ENCODE measurements at regions not wholly inside any gene's neighbourhood (a gene's known extent, or its start where the extent isn't known, plus 50 kb on each side); places are given as distances from the start of the nearest gene placed in this dataset.

DNA sequence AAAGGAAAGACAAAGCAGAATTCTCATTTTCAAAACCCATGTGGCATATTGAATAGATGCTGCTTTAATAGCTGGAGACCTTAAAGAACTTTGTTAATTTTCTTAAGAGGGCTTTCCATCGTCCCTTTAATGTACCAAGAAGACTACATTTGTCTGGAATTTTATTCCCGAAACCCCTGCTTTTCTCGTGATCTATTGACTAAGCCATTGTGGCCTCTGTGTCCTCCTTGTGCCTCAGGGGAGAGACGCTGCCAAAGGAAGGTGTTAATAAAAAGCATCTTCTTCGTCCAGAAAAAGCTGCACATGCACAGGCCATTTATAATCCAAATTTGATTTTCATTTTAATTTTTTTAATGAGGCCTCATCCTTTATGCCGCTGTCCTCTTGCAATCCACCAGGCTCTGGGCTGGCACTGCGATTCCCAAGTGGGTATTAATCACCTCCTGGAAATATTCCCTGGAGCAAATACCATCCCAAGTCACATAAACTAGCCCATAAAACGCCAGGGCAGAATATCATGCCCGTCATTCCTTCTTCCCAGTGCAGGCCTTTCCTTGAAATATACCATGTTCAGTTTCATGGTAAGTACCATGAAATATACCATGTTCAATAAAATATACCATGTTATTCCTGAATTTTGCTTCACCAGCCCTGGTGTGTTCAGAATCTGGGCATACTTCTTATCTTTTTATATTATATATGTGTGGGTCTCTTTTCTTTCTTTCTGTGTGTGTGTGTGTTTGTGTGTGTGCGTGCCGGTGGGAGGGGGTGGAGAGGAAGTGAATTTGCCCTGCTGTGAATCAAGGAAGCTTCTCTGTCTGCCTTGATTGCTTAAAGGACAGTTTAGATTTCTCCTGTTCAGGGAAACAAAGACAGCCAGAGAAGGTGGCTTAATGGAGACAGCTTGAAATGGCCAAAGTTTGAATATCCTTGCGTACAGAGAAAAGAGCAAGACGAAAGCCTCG is 147.6 kb downstream of the PHETA1 start:
- POLR2A ChIA-PET (ENCODE audit: low non-redundant PET): no interaction called here

DNA sequence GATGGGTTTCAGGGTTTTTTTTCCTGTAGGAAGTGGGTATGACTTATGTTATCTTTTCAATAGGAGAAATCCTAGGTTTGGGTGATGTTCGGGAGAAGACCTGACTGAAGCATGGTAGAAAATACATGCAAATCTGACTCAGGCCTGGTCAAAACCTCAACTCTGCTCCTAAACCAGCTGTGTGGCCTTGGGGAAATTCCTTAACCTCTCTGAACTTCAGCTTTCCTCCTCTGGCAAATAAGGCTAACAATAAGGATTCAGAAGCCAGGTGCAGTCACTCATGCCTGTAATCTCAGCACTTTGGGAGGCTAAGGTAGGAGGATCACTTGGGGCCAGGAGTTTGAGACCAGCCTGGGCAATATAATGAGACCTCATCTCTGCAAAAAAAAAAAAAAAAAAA is 148.5 kb downstream of the PHETA1 start:
- H3K27ac ChIP-seq: no peak overlapping the region
- POLR2A ChIA-PET (ENCODE audit: low non-redundant PET): no interaction called here
- TF ChIP-seq, protein P1, sequence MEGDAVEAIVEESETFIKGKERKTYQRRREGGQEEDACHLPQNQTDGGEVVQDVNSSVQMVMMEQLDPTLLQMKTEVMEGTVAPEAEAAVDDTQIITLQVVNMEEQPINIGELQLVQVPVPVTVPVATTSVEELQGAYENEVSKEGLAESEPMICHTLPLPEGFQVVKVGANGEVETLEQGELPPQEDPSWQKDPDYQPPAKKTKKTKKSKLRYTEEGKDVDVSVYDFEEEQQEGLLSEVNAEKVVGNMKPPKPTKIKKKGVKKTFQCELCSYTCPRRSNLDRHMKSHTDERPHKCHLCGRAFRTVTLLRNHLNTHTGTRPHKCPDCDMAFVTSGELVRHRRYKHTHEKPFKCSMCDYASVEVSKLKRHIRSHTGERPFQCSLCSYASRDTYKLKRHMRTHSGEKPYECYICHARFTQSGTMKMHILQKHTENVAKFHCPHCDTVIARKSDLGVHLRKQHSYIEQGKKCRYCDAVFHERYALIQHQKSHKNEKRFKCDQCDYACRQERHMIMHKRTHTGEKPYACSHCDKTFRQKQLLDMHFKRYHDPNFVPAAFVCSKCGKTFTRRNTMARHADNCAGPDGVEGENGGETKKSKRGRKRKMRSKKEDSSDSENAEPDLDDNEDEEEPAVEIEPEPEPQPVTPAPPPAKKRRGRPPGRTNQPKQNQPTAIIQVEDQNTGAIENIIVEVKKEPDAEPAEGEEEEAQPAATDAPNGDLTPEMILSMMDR (conservative IDR thresholded peaks at IDR 0.05; ENCODE audit: low read depth): no peak
- DNase-seq (ENCODE audit: low spot score): no peak
- CTCF ChIA-PET: interaction anchor here (0.6 to 1.6 kb wide), 2 partner anchors 20 to 193 kb away, joined by 3 to 6 read pairs; no protein-coding TSS in a partner anchor

More for the DNA sequence above, 147.6 kb downstream of the PHETA1 start:
- TF ChIP-seq, protein P1 (conservative IDR thresholded peaks at IDR 0.05; ENCODE audit: low read depth): no peak
- CTCF ChIA-PET: interaction anchor here (0.6 to 1.6 kb wide), 3 partner anchors 21 to 1738 kb away, joined by 3 to 6 read pairs (median 4); no protein-coding TSS in a partner anchor
- no peak for DNase-seq (ENCODE audit: low spot score)
- H3K27ac ChIP-seq: no peak overlapping the region

DNA sequence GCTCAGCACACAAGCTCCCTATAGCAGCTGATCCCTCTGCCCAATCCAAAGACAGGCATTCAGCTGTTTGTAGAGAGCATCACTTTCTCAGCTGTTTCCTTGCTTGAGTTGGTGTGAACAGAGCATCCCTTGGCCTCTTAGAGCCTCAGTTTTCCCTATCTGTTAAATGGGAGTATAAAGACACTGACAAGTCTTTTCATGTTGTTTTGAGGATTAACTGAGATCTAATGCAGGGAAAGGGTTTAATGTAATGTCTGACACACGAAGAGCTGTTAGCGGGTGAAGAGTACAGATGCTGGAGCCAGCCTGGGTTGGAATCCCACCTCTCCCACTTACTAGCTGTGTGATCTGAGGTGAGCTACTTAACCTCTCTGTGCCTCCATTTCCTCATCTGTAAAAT is 149.5 kb downstream of the PHETA1 start:
- ChIA-PET POLR2A (ENCODE audit: low non-redundant PET) (no interaction called here), CTCF (interaction anchor here (0.7 to 1.6 kb wide), 2 partner anchors 19 to 208 kb away, joined by 6 read pairs; no protein-coding TSS in a partner anchor)
- DNase-seq (ENCODE audit: low spot score): no peak
- H3K27ac ChIP-seq: no peak overlapping the region
- TF ChIP-seq, protein P1 (conservative IDR thresholded peaks at IDR 0.05; ENCODE audit: low read depth): no peak

DNA sequence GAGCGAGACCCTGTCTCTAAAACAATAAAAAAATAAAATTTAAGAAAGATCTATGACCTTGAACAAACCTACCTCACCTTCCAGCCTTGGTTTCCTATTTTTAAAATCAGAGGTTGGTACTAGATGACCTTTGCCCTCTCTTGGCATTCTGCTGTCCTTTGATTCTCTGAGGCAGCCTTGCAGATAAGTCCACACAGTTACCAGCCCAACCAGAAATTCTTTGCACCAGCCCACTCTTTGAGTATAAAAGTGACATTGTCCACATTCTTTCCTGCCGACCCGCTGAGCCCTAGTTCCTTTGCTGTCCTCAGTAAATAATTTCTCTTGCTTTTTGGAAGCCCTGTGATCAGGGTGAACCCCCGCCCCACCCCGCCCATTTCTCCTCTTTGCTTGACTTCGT is 150.4 kb downstream of the PHETA1 start:
- DNase-seq (ENCODE audit: low spot score): no peak
- TF ChIP-seq, protein P1 (conservative IDR thresholded peaks at IDR 0.05; ENCODE audit: low read depth): no peak
- ChIA-PET CTCF (no interaction called here), POLR2A (ENCODE audit: low non-redundant PET) (no interaction called here)
- H3K27ac ChIP-seq: no peak overlapping the region

DNA sequence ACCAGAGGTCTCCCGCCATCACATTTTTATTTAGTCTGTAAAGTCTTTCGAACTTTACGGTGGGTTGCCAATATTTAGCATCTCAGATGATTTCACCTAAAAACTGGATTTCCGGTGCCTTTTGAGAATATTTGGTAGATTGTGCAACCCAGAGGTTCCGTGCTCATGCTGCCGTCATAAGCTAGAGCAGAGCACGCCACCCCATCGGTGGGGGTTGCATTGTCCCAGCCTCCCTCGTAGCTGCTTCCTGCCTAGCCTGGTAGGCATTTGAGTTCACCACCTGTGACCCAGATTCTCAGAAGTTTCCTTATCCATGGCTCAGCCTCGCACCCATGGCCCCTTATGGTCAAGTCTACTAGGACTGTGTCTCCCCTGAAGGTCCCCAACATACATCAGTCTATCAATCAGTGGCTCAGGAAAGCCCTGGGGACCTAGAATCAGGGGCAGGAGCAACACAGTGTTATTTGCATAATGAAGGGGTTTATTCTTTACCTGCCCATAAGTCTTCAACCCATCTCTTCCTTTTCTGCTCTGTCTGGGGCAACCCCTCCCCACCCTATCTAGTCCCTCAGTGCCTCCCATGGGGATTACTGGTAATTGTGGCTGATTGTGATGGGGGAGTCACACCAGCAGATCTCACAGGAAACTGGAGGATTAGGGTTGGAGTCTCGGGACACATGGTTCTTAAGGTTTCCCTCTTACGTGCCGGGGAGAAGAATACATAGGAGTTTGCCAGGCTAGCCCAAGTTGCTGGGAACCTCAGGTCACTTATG is 152.3 kb downstream of the PHETA1 start:
- CTCF ChIA-PET: no interaction called here
- POLR2A ChIA-PET (ENCODE audit: low non-redundant PET): no interaction called here
- DNase-seq (ENCODE audit: low spot score): no peak
- TF ChIP-seq, protein P1 (conservative IDR thresholded peaks at IDR 0.05; ENCODE audit: low read depth): no peak
- H3K27ac ChIP-seq: no peak overlapping the region

DNA sequence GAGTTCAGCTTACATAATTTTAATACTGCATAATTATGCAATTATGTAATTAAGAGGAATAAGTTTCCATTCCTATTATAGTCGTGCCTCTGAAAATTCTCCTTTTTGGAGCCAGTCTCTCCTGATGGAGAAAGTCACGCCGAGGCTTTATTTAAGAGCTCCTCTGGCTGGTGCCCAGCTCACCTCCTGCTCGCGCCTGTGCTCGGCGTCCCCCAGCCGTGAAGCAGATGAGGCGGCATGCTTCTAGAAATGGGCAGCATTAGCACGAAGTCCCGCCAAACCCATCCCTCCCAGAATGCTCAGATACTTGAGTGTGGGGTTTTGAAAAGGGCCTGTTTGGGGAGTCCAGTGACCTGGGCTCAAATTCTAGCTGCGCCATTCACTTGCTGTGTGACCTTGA is 153.0 kb downstream of the PHETA1 start:
- ChIA-PET CTCF (no interaction called here), POLR2A (ENCODE audit: low non-redundant PET) (no interaction called here)
- H3K27ac ChIP-seq: no peak overlapping the region
- TF ChIP-seq, protein P1 (conservative IDR thresholded peaks at IDR 0.05; ENCODE audit: low read depth): no peak
- no peak for DNase-seq (ENCODE audit: low spot score)

Data from RWPE1 (cell line).